SH-SY5Y (cell line): ENCODE measurements at regions not wholly inside any gene's neighbourhood (a gene's known extent, or its start where the extent isn't known, plus 50 kb on each side); places are given as distances from the start of the nearest gene placed in this dataset.

Experiments
- GATA2 ChIP-seq: IDR thresholded peaks from 2 replicates; pipeline ENCODE4 v1.6.1; 2011; ENCODE audit warnings: mild to moderate bottlenecking, low read depth, low read length
- GATA3 ChIP-seq: IDR thresholded peaks from 2 replicates; pipeline ENCODE4 v1.6.1; 2011; ENCODE audit warnings: low read depth, mild to moderate bottlenecking, low read length, moderate library complexity

DNA sequence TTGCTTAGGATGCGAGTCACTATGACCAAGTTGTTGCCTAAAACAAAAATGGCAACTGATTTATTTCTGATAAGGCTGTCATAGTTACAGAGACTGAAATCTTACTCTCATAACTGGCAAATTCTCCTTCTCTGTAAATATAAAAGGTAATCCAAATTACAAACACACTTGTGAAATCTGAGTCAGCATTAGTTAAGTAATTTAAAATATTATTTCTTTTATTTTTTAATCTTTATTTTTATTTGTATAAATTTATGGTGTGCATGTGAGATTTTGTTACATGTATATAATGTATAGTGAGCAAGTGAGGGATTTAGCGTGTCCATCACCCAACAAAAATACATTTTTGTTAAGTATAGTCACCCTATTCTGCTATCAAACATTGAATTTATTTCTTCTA, 1342.8 kb upstream of the TMEFF2 start:
- TF ChIP-seq GATA2 (no peak), GATA3 (no peak)
